ENCODE measurements at regions not wholly inside any gene's neighbourhood (a gene's known extent, or its start where the extent isn't known, plus 50 kb on each side); places are given as distances from the start of the nearest gene placed in this dataset.
"Not testable (repeated sequence)": the region's sequence is repeated elsewhere in the genome, so short reads cannot be mapped to it uniquely, and the experiment has no call there.

GRCh38 chr1:60886090-60886489 lies 196.3 kb upstream of the NFIA start:
- DNase-seq, result no peak

- no peak for DNase-seq
These were observed 202.2 kb upstream of the NFIA start for GRCh38 chr1:60880202-60880601.

GRCh38 chr1:60878323-60878722 lies 204.0 kb upstream of the NFIA start:
- DNase-seq, result no peak

- DNase-seq, result no peak
These were observed 205.0 kb upstream of the NFIA start for GRCh38 chr1:60877376-60877775.

GRCh38 chr1:60876952-60877351 lies 205.4 kb upstream of the NFIA start:
- no peak for DNase-seq

- no peak for DNase-seq
These were observed 207.2 kb upstream of the NFIA start for GRCh38 chr1:60875138-60875537.

GRCh38 chr1:60874718-60875117 lies 207.6 kb upstream of the NFIA start:
- DNase-seq, result peak; percentile 67

- DNase-seq, result not testable (repeated sequence)
These were observed 209.0 kb upstream of the NFIA start for GRCh38 chr1:60873396-60873795.

GRCh38 chr1:60872426-60873054 lies 209.8 kb upstream of the NFIA start:
- DNase-seq, result peak; percentile 47

- DNase-seq, result no peak
These were observed 212.0 kb upstream of the NFIA start for GRCh38 chr1:60870269-60870865.

- DNase-seq, result no peak
These were observed 213.3 kb upstream of the NFIA start for GRCh38 chr1:60868901-60869663.

- peak; percentile 87 for DNase-seq
These were observed 214.6 kb upstream of the NFIA start for GRCh38 chr1:60867782-60868181.

GRCh38 chr1:60866917-60867531 lies 215.3 kb upstream of the NFIA start:
- peak; percentile 23 for DNase-seq

GRCh38 chr1:60866226-60866900 lies 216.0 kb upstream of the NFIA start:
- DNase-seq, result no peak

GRCh38 chr1:60865166-60865565 lies 217.2 kb upstream of the NFIA start:
- DNase-seq, result peak; percentile 52

- peak; percentile 65 for DNase-seq
These were observed 217.6 kb upstream of the NFIA start for GRCh38 chr1:60864722-60865121.

- DNase-seq, result peak; percentile 5
These were observed 219.2 kb upstream of the NFIA start for GRCh38 chr1:60863131-60863530.

GRCh38 chr1:60861961-60862567 lies 220.3 kb upstream of the NFIA start:
- no peak for DNase-seq

GRCh38 chr1:60859111-60859510 lies 223.2 kb upstream of the NFIA start:
- DNase-seq, result no peak

- peak; percentile 70 for DNase-seq
These were observed 224.5 kb upstream of the NFIA start for GRCh38 chr1:60857851-60858250.

- DNase-seq, result no peak
These were observed 232.3 kb upstream of the NFIA start for GRCh38 chr1:60850084-60850483.

GRCh38 chr1:60849401-60849800 lies 233.0 kb upstream of the NFIA start:
- no peak for DNase-seq

Measured in NCI-H69 (cell line).